GM12891 (cell line): ENCODE measurements at regions not wholly inside any gene's neighbourhood (a gene's known extent, or its start where the extent isn't known, plus 50 kb on each side); places are given as distances from the start of the nearest gene placed in this dataset.

Experiments used
- POLR2A ChIP-seq: IDR thresholded peaks from 2 replicates; pipeline ENCODE4 v1.6.1; 2011; ENCODE audit warnings: low read depth, low read length, control low read depth
- POLR2AphosphoS5 ChIP-seq: IDR thresholded peaks from 2 replicates; pipeline ENCODE4 v1.6.1; 2011; ENCODE audit warnings: low read depth, low read length, control low read depth
- POU2F2 ChIP-seq: IDR thresholded peaks from 2 replicates; pipeline ENCODE4 v1.6.1; 2011; ENCODE audit warnings: low read depth, mild to moderate bottlenecking, control low read depth, low read length, moderate library complexity
- SPI1 ChIP-seq: IDR thresholded peaks from 2 replicates; pipeline ENCODE4 v1.6.1; 2011; ENCODE audit warnings: low read depth, low read length, control low read depth
- TAF1 ChIP-seq: IDR thresholded peaks from 2 replicates; pipeline ENCODE4 v1.6.1; 2011; ENCODE audit warnings: low read depth, low read length, control low read depth

GRCh38 chr9:78685471-78685870 lies 388.5 kb downstream of the PSAT1 start:
- no peak for TF ChIP-seq POU2F2
- TF ChIP-seq TAF1: no peak
- TF ChIP-seq POLR2A: no peak
- TF ChIP-seq POLR2AphosphoS5: no peak
- no peak for TF ChIP-seq SPI1
